AG20443 (cell line): ENCODE measurements at regions not wholly inside any gene's neighbourhood (a gene's known extent, or its start where the extent isn't known, plus 50 kb on each side); places are given as distances from the start of the nearest gene placed in this dataset.

Experiments used
- DNase-seq: peaks from one replicate; pipeline ENCODE4 v3.0.0; 2012; ENCODE audit warnings: low spot score, mixed read lengths

GRCh38 chr4:122671919-122672490 lies 51.1 kb upstream of the IL21 start:
- no peak for DNase-seq

- peak; percentile 30 for DNase-seq
Observed at GRCh38 chr4:122673252-122673651, 52.4 kb upstream of the IL21 start.

GRCh38 chr4:122674371-122674770 lies 53.5 kb upstream of the IL21 start:
- DNase-seq, result no peak

- no peak for DNase-seq
Observed at GRCh38 chr4:122679317-122679716, 53.2 kb upstream of the BBS12 start.

- no peak for DNase-seq
Observed at GRCh38 chr4:122679946-122680345, 52.6 kb upstream of the BBS12 start.

GRCh38 chr4:122681568-122681967 lies 50.9 kb upstream of the BBS12 start:
- no peak for DNase-seq
